H1 (cell line): ENCODE measurements at regions not wholly inside any gene's neighbourhood (a gene's known extent, or its start where the extent isn't known, plus 50 kb on each side); places are given as distances from the start of the nearest gene placed in this dataset.

Experiments used
- BRCA1 ChIP-seq: IDR thresholded peaks from 2 replicates; pipeline ENCODE4 v1.6.1; 2012; ENCODE audit warnings: low read depth, low read length, improper control_type of control experiment
- CHD1 ChIP-seq: IDR thresholded peaks from 2 replicates; pipeline ENCODE4 v1.6.1; 2012; ENCODE audit warnings: low read depth, low read length, improper control_type of control experiment
- NANOG ChIP-seq: IDR thresholded peaks from 2 replicates; pipeline ENCODE4 v1.6.1; 2011; ENCODE audit warnings: low read length, low read depth, mild to moderate bottlenecking, inconsistent platforms; ENCODE audit not compliant: insufficient read depth, poor library complexity, severe bottlenecking
- RFX5 ChIP-seq: IDR thresholded peaks from 2 replicates; pipeline ENCODE4 v1.6.1; 2011; ENCODE audit warnings: low read depth, low read length, improper control_type of control experiment, borderline replicate concordance
- SRF ChIP-seq: IDR thresholded peaks from 2 replicates; pipeline ENCODE4 v1.6.1; 2011; ENCODE audit warnings: mild to moderate bottlenecking, low read depth, low read length, moderate library complexity
- USF2 ChIP-seq: IDR thresholded peaks from 2 replicates; pipeline ENCODE4 v1.6.1; 2011; ENCODE audit warnings: low read length, improper control_type of control experiment

- TF ChIP-seq NANOG (no peak), BRCA1 (no peak), USF2 (no peak), RFX5 (no peak), SRF (no peak), CHD1 (no peak)
- TF ChIP-seq, all 59 proteins: peak for 0
Observed at GRCh38 chr6:56899311-56899710, 55.6 kb upstream of the BEND6 start (continued).
